ENCODE measurements at regions not wholly inside any gene's neighbourhood (a gene's known extent, or its start where the extent isn't known, plus 50 kb on each side); places are given as distances from the start of the nearest gene placed in this dataset.

DNA sequence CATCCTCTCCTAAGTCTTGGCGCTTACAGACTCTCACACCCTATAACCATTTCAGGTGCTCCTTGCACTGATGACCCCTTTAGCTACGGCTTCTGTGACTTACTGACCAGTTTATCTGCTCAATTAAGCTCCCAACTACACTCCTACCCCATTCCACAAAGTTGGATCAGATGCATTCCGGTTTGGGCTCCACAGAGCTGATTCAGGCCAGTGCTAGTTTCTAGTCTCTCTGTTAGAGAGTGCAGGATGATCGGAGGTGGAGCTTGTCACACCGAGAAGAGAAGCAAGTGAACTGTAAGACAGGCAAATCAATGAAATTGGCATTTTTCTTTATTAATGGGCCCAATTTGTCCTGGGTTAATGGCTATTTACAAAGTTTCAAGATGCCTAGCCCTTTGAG lies 436.8 kb upstream of the CADM1 start:
- Histone ChIP-seq H3K27ac (no peak overlapping the region), H3K9me3 (no peaks in the 10 kb centered on the region), H3K4me3 (no peak overlapping the region), H3K36me3 (no peaks in the 10 kb centered on the region), H3K4me1 (no peaks in the 10 kb centered on the region), H3K27me3 (peaks cover 9% of the 10 kb centered on the region)
- ATAC-seq: no peak
- 81 to 86% methylated on average over 4 of the region's 5 CpGs for WGBS, 2 donors (ENCODE audit: low coverage in 1 of 2)
- TF ChIP-seq POLR2AphosphoS5 (IDR thresholded peaks at IDR 0.05) (no peak), EP300 (IDR thresholded peaks at IDR 0.05) (no peak), POLR2A (IDR thresholded peaks at IDR 0.05) (no peak)
- TF ChIP-seq, protein P1, sequence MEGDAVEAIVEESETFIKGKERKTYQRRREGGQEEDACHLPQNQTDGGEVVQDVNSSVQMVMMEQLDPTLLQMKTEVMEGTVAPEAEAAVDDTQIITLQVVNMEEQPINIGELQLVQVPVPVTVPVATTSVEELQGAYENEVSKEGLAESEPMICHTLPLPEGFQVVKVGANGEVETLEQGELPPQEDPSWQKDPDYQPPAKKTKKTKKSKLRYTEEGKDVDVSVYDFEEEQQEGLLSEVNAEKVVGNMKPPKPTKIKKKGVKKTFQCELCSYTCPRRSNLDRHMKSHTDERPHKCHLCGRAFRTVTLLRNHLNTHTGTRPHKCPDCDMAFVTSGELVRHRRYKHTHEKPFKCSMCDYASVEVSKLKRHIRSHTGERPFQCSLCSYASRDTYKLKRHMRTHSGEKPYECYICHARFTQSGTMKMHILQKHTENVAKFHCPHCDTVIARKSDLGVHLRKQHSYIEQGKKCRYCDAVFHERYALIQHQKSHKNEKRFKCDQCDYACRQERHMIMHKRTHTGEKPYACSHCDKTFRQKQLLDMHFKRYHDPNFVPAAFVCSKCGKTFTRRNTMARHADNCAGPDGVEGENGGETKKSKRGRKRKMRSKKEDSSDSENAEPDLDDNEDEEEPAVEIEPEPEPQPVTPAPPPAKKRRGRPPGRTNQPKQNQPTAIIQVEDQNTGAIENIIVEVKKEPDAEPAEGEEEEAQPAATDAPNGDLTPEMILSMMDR (IDR thresholded peaks at IDR 0.05): no peak

DNA sequence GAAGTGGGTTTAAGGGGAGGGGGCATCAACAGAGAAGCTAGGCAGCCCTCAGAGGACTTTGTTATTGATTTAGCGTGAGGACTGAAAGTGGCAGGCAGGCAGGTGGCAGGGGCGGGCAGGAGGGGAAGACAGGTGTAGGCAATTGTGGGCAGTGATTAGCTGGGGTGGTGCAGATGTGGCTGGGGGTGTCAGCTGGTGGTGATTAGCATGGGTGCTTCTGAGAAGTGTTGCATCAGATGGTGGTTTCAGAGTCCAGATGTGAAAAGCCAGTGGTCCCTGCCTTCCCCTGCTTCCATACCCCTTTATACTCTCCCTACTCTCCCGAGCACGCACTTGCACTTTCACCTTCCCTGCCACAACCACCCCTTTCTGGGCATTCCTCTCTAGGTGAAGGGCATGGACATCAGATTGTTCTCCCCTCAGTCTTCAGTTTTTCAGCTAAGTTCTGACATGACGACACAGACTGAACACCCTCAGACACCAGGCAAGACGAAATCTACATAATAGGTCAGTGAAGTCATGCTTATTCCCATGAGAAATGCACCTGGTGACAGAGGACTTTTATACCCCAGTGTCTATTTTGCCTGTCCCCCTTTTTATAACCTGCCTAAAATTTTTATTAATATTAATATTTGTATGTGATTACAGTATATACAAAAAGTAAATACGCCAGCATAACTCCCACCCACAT lies 435.7 kb upstream of the CADM1 start:
- ATAC-seq: no peak
- Histone ChIP-seq H3K4me3 (no peak overlapping the region), H3K9me3 (no peaks in the 10 kb centered on the region), H3K27ac (no peak overlapping the region), H3K4me1 (no peaks in the 10 kb centered on the region), H3K36me3 (no peaks in the 10 kb centered on the region), H3K27me3 (peaks cover 9% of the 10 kb centered on the region)
- WGBS, 2 donors (ENCODE audit: low coverage in 1 of 2): 77 to 88% methylated on average over 4 to 7 of the region's 7 CpGs
- TF ChIP-seq POLR2A (IDR thresholded peaks at IDR 0.05): no peak
- TF ChIP-seq, protein P1 (IDR thresholded peaks at IDR 0.05): no peak
- TF ChIP-seq POLR2AphosphoS5 (IDR thresholded peaks at IDR 0.05): no peak
- no peak for TF ChIP-seq EP300 (IDR thresholded peaks at IDR 0.05)

DNA sequence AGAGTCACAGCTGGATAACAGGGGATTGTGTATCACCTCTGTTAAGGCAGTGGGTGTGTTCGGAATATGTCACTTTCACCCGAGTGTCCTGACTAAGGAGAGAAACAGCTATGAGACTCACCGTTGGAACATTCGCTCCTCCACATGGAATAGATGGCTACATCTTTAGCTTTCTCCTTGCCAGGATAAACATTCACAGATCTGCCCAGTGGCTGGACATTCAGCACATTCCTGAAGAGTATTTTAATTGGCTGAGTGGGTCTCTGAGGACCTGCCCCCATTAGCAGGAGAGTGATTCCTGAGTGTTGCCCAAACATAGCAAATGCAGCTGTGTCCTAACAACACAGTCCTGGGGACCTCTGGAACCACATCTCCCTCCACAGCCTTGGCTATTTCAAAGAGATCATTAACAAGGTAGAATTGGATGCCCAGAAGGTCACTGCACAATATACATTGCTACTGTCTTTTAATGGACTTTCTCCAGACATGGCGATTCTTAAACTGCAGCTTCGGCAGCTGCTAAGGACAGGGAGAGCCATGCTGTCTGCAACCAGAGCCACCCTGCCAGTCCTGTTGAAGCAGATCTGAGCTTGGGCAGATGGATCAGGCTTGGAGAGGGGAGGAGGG lies 435.0 kb upstream of the CADM1 start:
- no peaks in the 10 kb centered on the region for H3K36me3 ChIP-seq
- WGBS, 2 donors (ENCODE audit: low coverage in 1 of 2): 27 to 55% methylated on average over 4 to 6 of the region's 6 CpGs
- ATAC-seq: peak; percentile 21
- peaks cover 9% of the 10 kb centered on the region for H3K27me3 ChIP-seq
- TF ChIP-seq EP300 (IDR thresholded peaks at IDR 0.05) (no peak), POLR2A (IDR thresholded peaks at IDR 0.05) (no peak), POLR2AphosphoS5 (IDR thresholded peaks at IDR 0.05) (no peak)
- TF ChIP-seq, protein P1 (IDR thresholded peaks at IDR 0.05): no peak
- no peak overlapping the region for H3K4me3 ChIP-seq
- no peaks in the 10 kb centered on the region for H3K9me3 ChIP-seq
- no peak overlapping the region for H3K27ac ChIP-seq
- H3K4me1 ChIP-seq: no peaks in the 10 kb centered on the region

DNA sequence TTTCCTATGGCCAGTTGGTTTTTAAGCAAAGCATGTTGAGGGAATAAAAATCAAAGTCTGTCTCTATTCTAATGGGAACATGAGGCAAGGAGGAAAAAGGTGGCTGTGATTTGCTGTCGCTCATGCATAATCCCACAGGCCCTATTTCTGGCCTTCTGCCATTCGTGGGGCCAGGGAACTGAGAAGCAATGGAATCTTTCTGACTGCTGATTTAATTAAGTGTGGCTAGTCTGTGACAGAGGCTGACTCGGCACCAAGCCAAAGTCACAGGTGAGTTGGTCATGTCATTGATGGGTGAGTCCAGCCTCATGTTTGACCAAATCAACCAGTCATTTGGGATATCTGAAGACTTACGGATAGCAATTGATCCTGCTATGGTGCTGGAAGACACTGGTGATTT lies 429.3 kb upstream of the CADM1 start:
- no peaks in the 10 kb centered on the region for H3K36me3 ChIP-seq
- no peaks in the 10 kb centered on the region for H3K9me3 ChIP-seq
- TF ChIP-seq, protein P1 (IDR thresholded peaks at IDR 0.05): no peak
- TF ChIP-seq POLR2AphosphoS5 (IDR thresholded peaks at IDR 0.05): no peak
- no peak for TF ChIP-seq POLR2A (IDR thresholded peaks at IDR 0.05)
- TF ChIP-seq EP300 (IDR thresholded peaks at IDR 0.05): no peak
- no peak overlapping the region for H3K27ac ChIP-seq
- WGBS, 2 donors (ENCODE audit: low coverage in 1 of 2): 72 to 79% methylated on average over 3 to 4 of the region's 4 CpGs
- no peak for ATAC-seq
- peaks cover 0 to 18% (median 0%) of the 10 kb centered on the region in 3 donors for H3K4me1 ChIP-seq
- H3K4me3 ChIP-seq: no peak overlapping the region
- peaks cover 8% of the 10 kb centered on the region for H3K27me3 ChIP-seq

DNA sequence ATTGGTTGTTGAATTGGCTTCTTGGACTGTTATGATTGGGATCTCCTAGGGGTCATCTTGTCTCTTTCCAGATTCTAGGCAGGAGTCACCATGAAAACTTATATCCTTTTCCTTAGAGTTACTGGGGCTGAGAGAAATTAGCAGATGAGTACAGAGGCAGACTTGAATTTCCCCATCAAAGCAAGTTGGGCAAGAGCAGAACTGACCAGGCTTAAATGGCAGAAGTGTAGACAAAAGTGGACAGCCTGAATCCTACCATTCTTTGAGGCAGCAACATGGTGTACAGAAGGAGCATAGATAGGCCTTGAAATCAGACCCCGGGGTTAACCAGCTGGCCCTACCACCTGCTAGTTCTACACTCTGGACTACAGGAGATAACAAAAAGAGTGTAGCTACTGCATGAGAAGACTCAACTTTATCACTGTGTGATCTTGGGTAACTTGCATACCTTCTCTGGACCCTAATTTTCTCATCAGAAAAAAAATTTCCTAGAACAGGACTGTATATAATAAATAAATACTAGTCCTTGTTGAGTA lies 427.4 kb upstream of the CADM1 start:
- WGBS, 2 donors (ENCODE audit: low coverage in 1 of 2): 100% methylated on average over 1 of the region's 1 CpG
- Histone ChIP-seq H3K4me1 (peaks cover 0 to 18% (median 0%) of the 10 kb centered on the region in 3 donors), H3K27me3 (no peaks in the 10 kb centered on the region), H3K27ac (no peak overlapping the region), H3K36me3 (no peaks in the 10 kb centered on the region), H3K9me3 (no peaks in the 10 kb centered on the region), H3K4me3 (no peak overlapping the region)
- TF ChIP-seq, protein P1 (IDR thresholded peaks at IDR 0.05): no peak
- TF ChIP-seq POLR2A (IDR thresholded peaks at IDR 0.05): no peak
- no peak for TF ChIP-seq EP300 (IDR thresholded peaks at IDR 0.05)
- TF ChIP-seq POLR2AphosphoS5 (IDR thresholded peaks at IDR 0.05): no peak
- ATAC-seq: no peak

All from gastroesophageal sphincter (tissue), 4 donors.